Trophoblast cell (in vitro differentiated cells and primary cell): ENCODE measurements at regions not wholly inside any gene's neighbourhood (a gene's known extent, or its start where the extent isn't known, plus 50 kb on each side); places are given as distances from the start of the nearest gene placed in this dataset.

Experiments used
- DNase-seq, 2 donors: peaks; one replicate each; pipeline ENCODE4 v3.0.0-alpha.2; 2016
- H2AFZ ChIP-seq: 2 replicates; pipeline ENCODE4 v1.6.1; 2013; ENCODE audit warnings: low read length, moderate library complexity, mild to moderate bottlenecking; ENCODE audit not compliant: insufficient read depth, poor library complexity
- H2AK5ac ChIP-seq: 2 replicates; pipeline ENCODE4 v1.6.1; 2013; ENCODE audit warnings: mild to moderate bottlenecking, low read length
- H2BK120ac ChIP-seq: 2 replicates; pipeline ENCODE4 v1.6.1; 2013; ENCODE audit warnings: low read length, mild to moderate bottlenecking, moderate library complexity; ENCODE audit not compliant: insufficient read depth, poor library complexity
- H2BK12ac ChIP-seq: 2 replicates; pipeline ENCODE4 v1.6.1; 2013; ENCODE audit warnings: mild to moderate bottlenecking, low read length, moderate library complexity
- H2BK5ac ChIP-seq: 2 replicates; pipeline ENCODE4 v1.6.1; 2013; ENCODE audit warnings: low read length, low read depth, moderate library complexity, mild to moderate bottlenecking; ENCODE audit not compliant: poor library complexity
- H3K14ac ChIP-seq: 2 replicates; pipeline ENCODE4 v1.6.1; 2013; ENCODE audit warnings: mild to moderate bottlenecking, low read length
- H3K18ac ChIP-seq: 2 replicates; pipeline ENCODE4 v1.6.1; 2013; ENCODE audit warnings: mild to moderate bottlenecking, low read length
- H3K23ac ChIP-seq: 2 replicates; pipeline ENCODE4 v1.6.1; 2013; ENCODE audit warnings: low read length
- H3K27ac ChIP-seq: 2 replicates; pipeline ENCODE4 v1.5.1; 2013; ENCODE audit warnings: low read depth, mild to moderate bottlenecking, inconsistent platforms, low read length, moderate library complexity
- H3K27me3 ChIP-seq: 2 replicates; pipeline ENCODE4 v1.6.1; 2013; ENCODE audit warnings: inconsistent platforms, mild to moderate bottlenecking, low read length, moderate library complexity; ENCODE audit not compliant: insufficient read depth
- H3K36me3 ChIP-seq, 2 experiments: 1 replicate in 1 of 2; 2 replicates in 1 of 2; pipeline ENCODE4 v1.6.1; 2013; ENCODE audit warnings: low read length in 2 of 2, mild to moderate bottlenecking in 2 of 2, moderate library complexity in 1 of 2; ENCODE audit not compliant: insufficient read depth in 2 of 2, control insufficient read depth in 1 of 2
- H3K4ac ChIP-seq: 2 replicates; pipeline ENCODE4 v1.6.1; 2013; ENCODE audit warnings: low read depth, mild to moderate bottlenecking, low read length, moderate library complexity
- H3K4me1 ChIP-seq, 2 experiments: 1 replicate in 1 of 2; 2 replicates in 1 of 2; pipeline ENCODE4 v1.6.1; 2013; ENCODE audit warnings: low read length in 2 of 2, mild to moderate bottlenecking in 2 of 2, moderate library complexity in 1 of 2; ENCODE audit not compliant: insufficient read depth in 2 of 2, control insufficient read depth in 1 of 2
- H3K4me2 ChIP-seq: 2 replicates; pipeline ENCODE4 v1.6.1; 2013; ENCODE audit warnings: inconsistent platforms, mild to moderate bottlenecking, low read length, moderate library complexity
- H3K4me3 ChIP-seq: 2 replicates; pipeline ENCODE4 v1.5.1; 2013; ENCODE audit warnings: mild to moderate bottlenecking, low read depth, low read length, inconsistent platforms
- H3K79me1 ChIP-seq: one replicate; pipeline ENCODE4 v1.6.1; 2013; ENCODE audit warnings: low read length
- H3K79me2 ChIP-seq: 2 replicates; pipeline ENCODE4 v1.6.1; 2013; ENCODE audit warnings: low read length, mild to moderate bottlenecking; ENCODE audit not compliant: control insufficient read depth, insufficient read depth, poor library complexity
- H3K9ac ChIP-seq: 2 replicates; pipeline ENCODE4 v1.6.1; 2013; ENCODE audit warnings: mild to moderate bottlenecking, low read length
- H3K9me3 ChIP-seq: 2 replicates; pipeline ENCODE4 v1.6.1; 2013; ENCODE audit warnings: low read depth, mild to moderate bottlenecking, control low read depth, inconsistent platforms, low read length; ENCODE audit not compliant: insufficient read depth
- H4K12ac ChIP-seq: 2 replicates; pipeline ENCODE4 v1.6.1; 2013; ENCODE audit warnings: low read depth, mild to moderate bottlenecking, low read length, moderate library complexity
- H4K8ac ChIP-seq: 2 replicates; pipeline ENCODE4 v1.6.1; 2013; ENCODE audit warnings: low read depth, mild to moderate bottlenecking, low read length, moderate library complexity
- H4K91ac ChIP-seq: one replicate; pipeline ENCODE4 v1.6.1; 2013; ENCODE audit warnings: low read depth, mild to moderate bottlenecking, low read length, moderate library complexity
- WGBS: extraction: QIAGEN DNeasy Blood & Tissue Kit; methylation state at CpG from one replicate; pipeline ENCODE4 v1.1.7; 2013; ENCODE audit warnings: missing lambda C conversion rate; ENCODE audit not compliant: insufficient read length, insufficient coverage; ENCODE audit errors: extremely low coverage; 5-methylcytosine and 5-hydroxymethylcytosine counted together

GRCh38 chr21:32140151-32140550 lies 138.7 kb downstream of the MIS18A start:
- H3K27me3 ChIP-seq = no peaks in the 10 kb centered on the region
- no peak overlapping the region for H3K14ac ChIP-seq
- no peaks in the 10 kb centered on the region for H3K36me3 ChIP-seq
- H3K79me2 ChIP-seq = no peaks in the 10 kb centered on the region
- no peak for DNase-seq
- H2AFZ ChIP-seq = no peak overlapping the region
- no peak overlapping the region for H2BK12ac ChIP-seq
- H3K4me2 ChIP-seq = no peak overlapping the region
- no peak overlapping the region for H4K12ac ChIP-seq
- no CpG with 5 or more reads among the region's 4 CpGs for WGBS
- H3K4me1 ChIP-seq = no peaks in the 10 kb centered on the region
- H3K9me3 ChIP-seq = no peaks in the 10 kb centered on the region
- H2AK5ac ChIP-seq = no peak overlapping the region
- H3K79me1 ChIP-seq = no peaks in the 10 kb centered on the region
- no peak overlapping the region for H3K27ac ChIP-seq
- no peak overlapping the region for H3K4me3 ChIP-seq
- H3K9ac ChIP-seq = no peak overlapping the region
- H2BK120ac ChIP-seq = no peak overlapping the region
- no peak overlapping the region for H2BK5ac ChIP-seq
- H3K4ac ChIP-seq = no peak overlapping the region
- no peak overlapping the region for H4K91ac ChIP-seq
- no peak overlapping the region for H4K8ac ChIP-seq
- H3K18ac ChIP-seq = no peak overlapping the region
- H3K23ac ChIP-seq = no peak overlapping the region

GRCh38 chr21:32138658-32139057 lies 140.2 kb downstream of the MIS18A start:
- Histone ChIP-seq H3K79me1 (no peaks in the 10 kb centered on the region), H3K4me2 (no peak overlapping the region), H3K9me3 (no peaks in the 10 kb centered on the region), H3K27ac (no peak overlapping the region), H4K8ac (no peak overlapping the region), H3K14ac (no peak overlapping the region), H2AK5ac (no peak overlapping the region), H3K9ac (no peak overlapping the region), H4K91ac (no peak overlapping the region), H3K23ac (no peak overlapping the region), H2BK120ac (no peak overlapping the region), H3K4ac (no peak overlapping the region), H3K18ac (no peak overlapping the region), H2BK5ac (no peak overlapping the region), H2BK12ac (no peak overlapping the region), H3K4me3 (no peak overlapping the region), H3K27me3 (no peaks in the 10 kb centered on the region), H3K4me1 (no peaks in the 10 kb centered on the region), H4K12ac (no peak overlapping the region), H3K79me2 (no peaks in the 10 kb centered on the region), H3K36me3 (no peaks in the 10 kb centered on the region), H2AFZ (no peak overlapping the region)
- DNase-seq = no peak
- no CpG with 5 or more reads among the region's 2 CpGs for WGBS

- Histone ChIP-seq H3K9me3 (no peaks in the 10 kb centered on the region), H3K18ac (no peak overlapping the region), H2BK120ac (no peak overlapping the region), H3K79me1 (no peaks in the 10 kb centered on the region), H3K27ac (no peak overlapping the region), H2BK5ac (no peak overlapping the region), H2AK5ac (no peak overlapping the region), H4K91ac (no peak overlapping the region), H3K4me2 (no peak overlapping the region), H3K79me2 (no peaks in the 10 kb centered on the region), H2BK12ac (no peak overlapping the region), H3K4me3 (no peak overlapping the region), H3K4ac (no peak overlapping the region), H3K9ac (no peak overlapping the region), H3K36me3 (no peaks in the 10 kb centered on the region), H3K27me3 (no peaks in the 10 kb centered on the region), H4K8ac (no peak overlapping the region), H3K23ac (no peak overlapping the region), H3K14ac (no peak overlapping the region), H4K12ac (no peak overlapping the region), H3K4me1 (no peaks in the 10 kb centered on the region), H2AFZ (no peak overlapping the region)
- WGBS = no CpG with 5 or more reads among the region's 9 CpGs
- no peak for DNase-seq
Observed at GRCh38 chr21:32137931-32138330, 140.9 kb downstream of the MIS18A start.

- H3K14ac ChIP-seq = no peak overlapping the region
- no peak overlapping the region for H4K8ac ChIP-seq
- H3K79me1 ChIP-seq = no peaks in the 10 kb centered on the region
- H3K27me3 ChIP-seq = no peaks in the 10 kb centered on the region
- no peak overlapping the region for H2BK5ac ChIP-seq
- H3K4me2 ChIP-seq = no peak overlapping the region
- H3K27ac ChIP-seq = no peak overlapping the region
- no peak overlapping the region for H2BK12ac ChIP-seq
- no peak overlapping the region for H3K23ac ChIP-seq
- no peak overlapping the region for H3K9ac ChIP-seq
- no peak overlapping the region for H3K18ac ChIP-seq
- H3K79me2 ChIP-seq = no peaks in the 10 kb centered on the region
- H4K91ac ChIP-seq = no peak overlapping the region
- H3K4me1 ChIP-seq = peaks cover 0 to under 1% of the 10 kb centered on the region in 2 experiments
- no peak overlapping the region for H2AK5ac ChIP-seq
- H2BK120ac ChIP-seq = no peak overlapping the region
- no peaks in the 10 kb centered on the region for H3K9me3 ChIP-seq
- no peak for DNase-seq
- no CpG with 5 or more reads among the region's 2 CpGs for WGBS
- H3K4me3 ChIP-seq = no peak overlapping the region
- no peak overlapping the region for H2AFZ ChIP-seq
- H3K4ac ChIP-seq = no peak overlapping the region
- H3K36me3 ChIP-seq = no peaks in the 10 kb centered on the region
- H4K12ac ChIP-seq = no peak overlapping the region
Observed at GRCh38 chr21:32137266-32137665, 141.6 kb downstream of the MIS18A start.
